EL (cell line): ENCODE measurements at regions not wholly inside any gene's neighbourhood (a gene's known extent, or its start where the extent isn't known, plus 50 kb on each side); places are given as distances from the start of the nearest gene placed in this dataset.
A peak's percentile ranks its signal among the peaks of the same experiment; 100 is the strongest.
"Not testable (repeated sequence)": the region's sequence is repeated elsewhere in the genome, so short reads cannot be mapped to it uniquely, and the experiment has no call there.

Experiments used
- DNase-seq: peaks from one replicate; pipeline ENCODE4 v3.0.0-alpha.2; 2016

DNA sequence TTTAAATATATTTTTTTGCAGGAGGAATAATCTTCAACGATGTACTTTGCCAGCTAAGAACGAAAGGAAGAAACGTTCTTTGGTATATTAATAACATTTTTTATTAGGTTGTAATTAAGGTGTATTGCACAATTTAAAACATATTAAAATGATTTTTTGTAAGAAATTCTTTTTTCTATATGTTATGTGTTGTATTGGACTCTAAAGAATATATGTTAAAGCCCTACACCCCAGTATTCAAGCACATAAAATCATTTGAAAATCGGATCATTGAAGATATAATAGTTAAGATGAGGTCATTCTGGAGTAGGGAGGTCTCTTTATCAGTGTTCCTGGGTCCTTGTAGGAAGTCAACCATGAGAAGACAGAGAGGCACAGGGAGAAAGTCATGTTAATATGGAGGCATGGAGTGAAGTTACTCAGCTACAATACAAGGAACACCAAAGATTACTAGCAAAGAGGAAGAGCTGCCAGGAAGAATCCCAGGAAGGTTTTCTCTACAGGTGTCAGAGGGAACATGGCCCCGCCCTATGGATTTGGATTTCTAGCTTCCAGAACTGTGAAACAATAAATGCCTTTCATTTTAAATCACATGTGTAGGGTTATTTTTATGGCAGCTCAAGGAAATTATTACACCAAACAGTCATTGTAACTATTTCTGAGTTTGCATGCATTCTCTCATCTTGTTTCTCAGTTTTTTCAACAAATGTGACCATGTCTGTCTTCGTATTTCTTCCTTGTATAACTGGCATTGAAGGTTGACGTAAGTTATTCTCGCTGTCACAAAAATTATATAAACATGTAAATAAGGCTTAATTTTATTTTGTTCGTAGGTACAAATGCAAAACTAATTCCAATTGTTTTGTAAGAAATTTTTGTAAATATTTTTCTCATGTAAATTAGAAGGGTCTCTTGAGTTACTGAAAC, 75.4 kb upstream of the VPREB1 start:
- no peak for DNase-seq

DNA sequence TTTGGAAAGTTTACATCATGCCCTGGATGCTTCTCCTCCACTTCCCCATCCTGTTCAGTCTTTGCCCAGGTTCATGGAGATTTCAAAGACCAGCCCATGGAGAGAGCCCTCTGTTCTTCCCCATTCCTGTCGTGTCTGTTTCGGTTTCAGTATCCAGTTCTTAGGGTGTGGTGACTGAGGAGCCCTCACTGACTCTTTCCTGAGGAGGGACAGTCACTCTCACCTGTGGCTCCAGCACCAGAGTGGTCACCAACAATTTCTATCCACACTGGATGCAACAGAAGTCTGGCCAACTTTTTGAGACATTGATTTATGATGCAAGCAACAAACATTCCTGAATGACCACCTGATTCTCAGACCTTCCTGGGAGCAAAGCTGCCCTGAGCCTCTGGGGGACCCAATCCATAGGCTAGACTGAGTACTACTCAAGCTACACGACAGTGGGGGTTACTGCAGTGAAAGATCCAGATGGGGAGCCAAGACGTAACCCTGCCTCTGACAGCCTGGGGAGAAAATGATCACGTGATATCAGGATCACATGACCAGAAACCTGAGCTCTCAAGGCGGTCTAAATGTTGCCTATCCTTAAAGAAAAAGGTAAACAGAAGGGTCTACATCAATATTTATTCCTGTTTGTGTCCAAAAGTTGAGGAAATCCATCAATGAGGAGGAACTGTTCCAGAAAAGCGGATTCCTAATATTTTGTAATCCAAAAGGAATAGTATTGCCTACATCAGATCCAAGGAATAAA, 76.2 kb upstream of the VPREB1 start:
- peak; percentile 52 for DNase-seq

- no peak for DNase-seq
Measured at GRCh38 chr22:22167791-22168189, 76.8 kb upstream of the VPREB1 start.

- DNase-seq = no peak
Measured at GRCh38 chr22:22166941-22167713, 77.5 kb upstream of the VPREB1 start.

DNA sequence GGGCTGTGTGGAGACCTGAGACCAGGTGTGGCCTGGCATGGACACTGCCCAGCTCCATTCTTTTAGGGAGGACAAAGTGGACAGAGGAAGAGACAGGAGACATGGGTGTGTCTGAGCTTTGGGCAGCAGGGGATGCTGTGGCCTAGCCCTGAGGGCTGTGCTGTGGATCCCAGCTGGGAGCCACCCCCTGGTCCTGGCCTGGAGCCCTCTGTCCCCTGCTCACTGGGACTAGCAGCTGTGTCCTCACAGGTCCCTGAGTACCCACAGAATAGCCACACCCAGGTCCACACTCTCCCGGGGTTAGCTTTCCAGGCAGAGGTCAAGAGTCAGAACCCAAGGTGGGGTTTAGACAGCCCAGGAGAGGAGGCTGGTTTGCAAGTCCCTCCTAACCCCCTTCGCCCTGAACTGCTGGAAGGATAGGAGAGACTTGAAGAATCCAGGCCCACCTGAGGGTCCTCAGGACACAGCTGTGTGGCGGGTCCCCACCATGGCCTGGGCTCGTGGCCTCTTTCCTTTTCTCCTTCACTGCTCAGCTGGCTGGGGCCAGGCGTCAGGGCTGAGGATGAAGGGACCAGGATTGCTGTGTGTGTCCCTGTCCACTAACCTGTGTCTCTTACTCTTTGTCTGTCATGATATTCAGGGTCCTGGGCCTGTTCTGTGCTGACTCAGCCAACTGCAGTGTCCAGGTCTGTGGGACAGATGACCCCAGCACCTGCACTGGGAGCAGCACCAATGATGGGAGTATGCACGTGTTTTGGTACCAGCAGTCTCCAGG, 78.5 kb upstream of the VPREB1 start:
- no peak for DNase-seq

DNA sequence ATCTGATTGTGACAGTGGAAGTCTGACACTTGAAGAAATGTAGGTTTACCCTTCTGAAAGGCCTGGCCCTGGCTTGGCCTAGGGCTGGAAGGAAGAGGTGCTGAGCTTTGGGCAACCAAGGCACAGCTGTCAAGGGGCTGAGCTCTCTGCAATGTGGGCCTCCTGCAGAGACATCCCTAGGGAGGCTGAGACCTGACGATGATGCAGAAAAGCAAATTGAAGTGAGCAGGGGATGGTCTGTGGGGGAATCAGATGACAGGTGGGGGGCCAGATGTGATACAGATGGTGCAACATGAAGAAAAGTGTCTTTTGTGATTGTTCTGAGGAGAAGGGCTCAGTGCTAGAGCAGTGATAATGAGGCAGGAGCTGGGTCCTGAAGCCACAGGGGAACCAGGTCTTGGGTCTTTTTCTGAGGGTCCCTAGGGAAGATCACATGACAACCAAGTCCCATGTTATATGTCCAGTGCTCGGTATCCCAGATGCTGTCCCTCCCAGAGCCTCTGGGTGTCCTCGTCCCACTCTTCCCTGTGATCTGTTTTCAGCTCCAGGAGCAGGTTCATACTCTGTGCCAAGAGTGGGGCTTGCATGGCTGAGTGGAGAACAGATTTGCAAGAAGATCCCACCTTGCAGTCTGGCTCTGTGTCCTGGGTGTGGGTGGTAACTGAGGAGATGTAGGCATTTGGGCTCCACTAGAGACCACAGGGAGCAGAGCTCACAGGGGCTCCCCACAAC, 79.9 kb upstream of the VPREB1 start:
- DNase-seq = no peak

DNA sequence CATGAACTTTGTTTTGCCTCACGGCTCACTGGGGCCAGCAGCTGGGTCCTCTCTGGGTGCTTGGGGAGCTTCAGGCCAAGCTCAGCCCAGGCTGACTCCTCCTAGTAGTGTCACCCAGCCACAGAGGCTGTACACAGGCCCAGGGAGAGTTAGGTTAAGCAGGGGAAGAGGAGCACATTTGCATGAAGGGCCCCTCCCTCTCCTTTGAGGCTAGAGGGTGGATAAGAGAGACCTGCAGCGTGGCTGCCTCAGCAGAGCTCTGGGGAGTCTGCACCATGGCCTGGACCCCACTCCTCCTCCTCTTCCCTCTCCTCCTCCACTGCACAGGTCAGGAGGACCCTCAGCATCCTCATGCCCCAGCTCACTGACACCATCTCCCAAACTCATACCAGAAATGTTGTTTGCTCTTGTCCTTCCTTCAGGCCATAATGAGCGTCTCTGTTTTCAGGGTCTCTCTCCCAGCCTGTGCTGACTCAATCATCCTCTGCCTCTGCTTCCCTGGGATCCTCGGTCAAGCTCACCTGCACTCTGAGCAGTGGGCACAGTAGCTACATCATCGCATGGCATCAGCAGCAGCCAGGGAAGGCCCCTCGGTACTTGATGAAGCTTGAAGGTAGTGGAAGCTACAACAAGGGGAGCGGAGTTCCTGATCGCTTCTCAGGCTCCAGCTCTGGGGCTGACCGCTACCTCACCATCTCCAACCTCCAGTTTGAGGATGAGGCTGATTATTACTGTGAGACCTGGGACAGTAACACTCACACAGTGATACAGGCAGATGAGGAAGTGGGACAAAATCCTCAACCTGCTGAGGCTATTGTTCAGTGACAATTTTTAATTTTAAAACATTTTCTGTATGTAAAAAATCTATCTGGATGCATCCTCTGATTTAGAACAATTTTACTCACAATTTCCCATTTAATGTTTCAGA, 82.4 kb upstream of the VPREB1 start:
- no peak for DNase-seq

- not testable (repeated sequence) for DNase-seq
Measured at GRCh38 chr22:22160768-22161167, 83.8 kb upstream of the VPREB1 start.

DNA sequence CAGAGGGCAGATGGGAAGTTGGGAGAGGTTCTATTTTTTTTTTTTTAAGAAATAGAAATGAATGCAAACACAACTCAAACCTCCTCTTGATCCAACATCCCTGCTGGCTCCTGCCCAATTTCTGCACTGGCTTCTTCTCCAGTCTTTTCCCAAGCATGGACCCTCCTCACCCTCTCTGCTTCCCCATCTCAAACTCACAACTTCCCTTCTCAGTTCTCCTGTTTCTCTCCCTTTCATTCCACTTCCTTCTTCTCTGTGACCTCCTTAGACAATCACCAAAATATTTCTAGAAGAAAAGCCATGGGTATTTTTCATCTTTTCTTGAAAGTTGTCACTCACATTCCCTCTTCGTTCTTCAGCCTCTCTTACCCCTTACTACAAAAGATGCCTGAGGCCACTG, 85.2 kb upstream of the VPREB1 start:
- DNase-seq = no peak

DNA sequence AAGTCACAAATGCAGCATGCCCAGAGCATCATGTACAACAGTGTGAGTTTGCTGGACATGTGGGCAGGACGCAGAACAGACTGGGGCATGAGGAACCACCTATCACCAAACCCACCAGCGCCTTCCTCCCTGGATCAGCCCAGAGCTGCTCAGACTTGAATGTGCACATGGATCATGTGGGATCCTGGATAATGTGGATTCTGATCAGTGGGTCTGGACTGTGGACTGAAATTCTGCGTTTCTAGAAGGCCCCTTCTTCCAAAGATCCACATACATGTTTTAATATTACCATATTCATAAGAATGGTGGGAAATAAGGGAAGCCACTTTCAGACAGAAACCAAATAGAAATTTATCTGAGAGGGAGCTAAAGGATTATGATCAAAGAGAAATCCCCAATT, 85.6 kb upstream of the VPREB1 start:
- no peak for DNase-seq

DNA sequence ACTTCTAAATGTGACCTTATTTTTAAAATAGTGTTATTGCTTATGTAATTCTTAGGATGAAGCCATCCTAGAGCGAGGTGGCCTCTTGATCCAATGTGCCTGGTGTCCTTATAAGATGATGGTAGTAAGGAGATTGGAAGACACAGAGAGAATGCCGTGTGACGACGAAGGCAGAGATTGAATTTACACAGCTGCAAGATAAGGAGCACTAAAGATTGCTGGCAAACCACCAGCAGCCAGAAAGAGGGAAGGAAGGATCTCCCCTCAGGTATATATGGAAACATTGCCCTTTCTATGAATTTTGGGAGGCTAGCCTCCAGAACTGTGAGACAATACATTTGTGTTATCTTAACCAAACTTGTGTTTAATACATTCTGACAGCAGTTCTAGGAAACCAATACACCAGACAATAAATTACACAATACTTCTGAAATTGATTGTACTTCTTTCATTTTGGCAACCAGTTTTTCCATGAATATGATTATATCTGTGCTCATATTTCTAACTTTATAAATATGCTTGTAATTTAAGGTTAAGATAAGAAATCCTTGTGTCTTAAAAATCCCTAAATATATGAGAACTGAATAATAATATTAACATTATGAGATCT, 86.3 kb upstream of the VPREB1 start:
- DNase-seq = no peak

DNA sequence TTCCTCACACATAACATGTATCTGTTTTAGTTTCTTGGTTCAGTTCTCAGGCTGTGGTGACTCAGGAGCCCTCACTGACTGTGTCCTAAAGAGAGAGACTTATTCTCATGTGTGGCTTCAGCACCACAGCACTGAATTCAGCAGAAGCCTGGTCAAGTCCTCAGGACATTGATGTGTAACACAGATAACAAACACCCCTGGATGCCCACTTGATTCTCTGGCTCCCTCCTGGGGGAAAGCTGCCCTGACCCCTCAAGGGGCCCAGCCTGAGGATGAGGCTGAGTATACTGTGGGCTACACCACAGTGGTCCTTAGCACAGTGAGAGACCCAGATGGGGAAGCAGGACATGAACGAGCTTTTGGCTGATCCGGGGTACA, 87.2 kb upstream of the VPREB1 start:
- no peak for DNase-seq

- DNase-seq = peak; percentile 73
Measured at GRCh38 chr22:22156716-22157347, 87.8 kb upstream of the VPREB1 start.

DNA sequence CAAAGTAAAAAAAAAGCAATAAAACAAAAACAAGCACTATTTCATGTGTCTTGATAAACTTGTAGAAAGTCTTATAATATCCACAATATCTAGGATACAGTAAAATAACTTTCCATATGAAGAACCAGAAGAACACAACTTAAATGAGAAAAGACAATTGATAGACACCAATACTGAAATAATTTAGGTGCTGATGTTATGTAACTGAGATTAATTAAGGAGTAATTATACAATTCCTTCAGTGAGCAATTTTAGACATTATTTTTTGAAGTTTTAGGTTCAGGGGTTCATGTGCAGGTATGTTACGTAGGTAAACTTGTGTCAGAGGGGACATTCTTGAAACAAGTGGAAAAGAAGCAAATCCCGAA, 88.3 kb upstream of the VPREB1 start:
- DNase-seq = no peak

GRCh38 chr22:22155607-22156006, 89.0 kb upstream of the VPREB1 start:
- no peak for DNase-seq

GRCh38 chr22:22155146-22155545, 89.4 kb upstream of the VPREB1 start:
- no peak for DNase-seq

GRCh38 chr22:22154040-22154439, 90.5 kb upstream of the VPREB1 start:
- DNase-seq = no peak

- DNase-seq = no peak
Measured at GRCh38 chr22:22151308-22151707, 93.3 kb upstream of the VPREB1 start.

- DNase-seq = no peak
Measured at GRCh38 chr22:22150457-22150856, 94.1 kb upstream of the VPREB1 start.

DNA sequence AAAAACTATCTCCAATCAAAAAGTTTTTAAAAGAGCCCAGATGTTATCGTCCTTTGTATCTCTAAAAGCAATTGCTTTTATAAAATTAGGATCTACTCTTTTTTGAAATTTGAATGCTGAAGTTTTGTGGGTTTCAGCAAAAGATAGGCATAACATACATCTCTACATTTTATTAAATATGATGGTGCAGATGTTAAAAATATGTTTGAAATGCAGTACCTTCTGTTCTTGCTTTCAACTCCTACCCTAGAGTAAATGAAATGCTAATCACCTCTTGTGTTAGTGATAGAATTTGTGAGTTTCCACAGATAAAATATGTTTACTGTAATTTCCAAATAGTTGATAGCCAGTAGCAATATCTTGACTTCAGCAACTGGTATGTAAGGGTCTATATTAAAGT, 95.7 kb upstream of the VPREB1 start:
- no peak for DNase-seq
